ENCODE measurements at regions not wholly inside any gene's neighbourhood (a gene's known extent, or its start where the extent isn't known, plus 50 kb on each side); places are given as distances from the start of the nearest gene placed in this dataset.

DNA sequence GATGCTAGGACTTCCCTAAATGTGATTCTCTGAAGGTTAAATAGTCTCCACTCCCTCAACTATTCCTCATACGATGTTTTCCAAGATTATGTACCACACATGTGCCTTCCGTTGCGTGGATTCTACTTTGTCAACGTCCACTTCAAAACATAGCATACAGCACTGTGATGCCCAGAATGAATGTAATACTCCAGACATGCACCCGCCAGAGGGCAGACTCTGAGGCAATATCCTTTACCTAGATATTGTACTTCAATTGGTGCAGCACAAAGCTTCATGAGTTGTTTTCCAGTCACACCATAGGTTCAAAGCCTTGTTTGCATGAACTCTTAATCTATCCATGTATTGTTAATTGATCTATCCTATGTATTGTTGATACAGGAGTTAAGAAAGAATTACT lies 201.0 kb upstream of the NABP1 start:
- H3K27ac ChIP-seq (ENCODE audit: low read depth, low read length, poor library complexity, severe bottlenecking) = no peak overlapping the region

DNA sequence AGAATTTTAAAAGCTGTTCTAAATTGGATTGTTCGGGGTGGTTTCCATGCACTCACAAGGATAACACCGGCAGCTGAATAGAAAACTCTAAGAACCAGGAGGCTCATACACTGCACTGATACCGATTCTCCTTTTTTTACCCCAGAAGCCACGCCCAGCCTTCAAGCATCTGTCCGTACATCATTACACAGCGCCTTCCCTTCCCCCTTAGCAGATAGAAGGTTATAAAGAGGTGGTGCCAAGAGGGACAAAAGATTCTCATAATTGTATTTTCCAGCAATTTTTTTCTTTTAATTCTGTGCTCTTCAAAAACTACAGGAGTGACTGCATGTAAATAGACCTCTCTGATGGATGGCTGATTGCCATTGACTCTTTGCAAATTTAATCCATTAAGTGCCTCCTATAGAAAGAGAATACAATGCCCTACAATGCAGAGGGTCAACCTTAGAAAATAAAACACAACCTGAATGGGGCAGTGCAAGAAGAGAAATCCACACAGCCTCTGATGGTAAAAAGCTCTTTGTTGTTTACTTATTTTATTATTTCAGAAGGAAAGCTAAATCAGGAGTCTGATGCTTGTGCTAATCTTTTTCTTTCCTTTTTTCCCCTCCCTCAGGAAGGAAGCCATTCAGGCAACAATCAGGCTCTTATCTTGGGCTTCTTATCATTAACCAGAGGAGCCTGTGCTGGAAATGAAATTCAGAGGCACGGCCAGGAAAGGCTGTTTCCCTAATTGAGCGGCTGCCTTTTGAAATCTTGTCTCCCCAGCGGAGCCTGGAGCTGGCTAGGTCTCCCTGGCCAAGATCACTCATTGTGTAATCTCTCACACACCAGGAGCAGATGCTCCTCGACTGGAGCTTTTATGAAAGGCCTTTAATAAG lies 198.9 kb upstream of the NABP1 start:
- TF ChIP-seq, protein P1, sequence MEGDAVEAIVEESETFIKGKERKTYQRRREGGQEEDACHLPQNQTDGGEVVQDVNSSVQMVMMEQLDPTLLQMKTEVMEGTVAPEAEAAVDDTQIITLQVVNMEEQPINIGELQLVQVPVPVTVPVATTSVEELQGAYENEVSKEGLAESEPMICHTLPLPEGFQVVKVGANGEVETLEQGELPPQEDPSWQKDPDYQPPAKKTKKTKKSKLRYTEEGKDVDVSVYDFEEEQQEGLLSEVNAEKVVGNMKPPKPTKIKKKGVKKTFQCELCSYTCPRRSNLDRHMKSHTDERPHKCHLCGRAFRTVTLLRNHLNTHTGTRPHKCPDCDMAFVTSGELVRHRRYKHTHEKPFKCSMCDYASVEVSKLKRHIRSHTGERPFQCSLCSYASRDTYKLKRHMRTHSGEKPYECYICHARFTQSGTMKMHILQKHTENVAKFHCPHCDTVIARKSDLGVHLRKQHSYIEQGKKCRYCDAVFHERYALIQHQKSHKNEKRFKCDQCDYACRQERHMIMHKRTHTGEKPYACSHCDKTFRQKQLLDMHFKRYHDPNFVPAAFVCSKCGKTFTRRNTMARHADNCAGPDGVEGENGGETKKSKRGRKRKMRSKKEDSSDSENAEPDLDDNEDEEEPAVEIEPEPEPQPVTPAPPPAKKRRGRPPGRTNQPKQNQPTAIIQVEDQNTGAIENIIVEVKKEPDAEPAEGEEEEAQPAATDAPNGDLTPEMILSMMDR (IDR thresholded peaks at IDR 0.05; ENCODE audit: low read length) = no peak
- no peak for TF ChIP-seq EZH2 (IDR thresholded peaks at IDR 0.05; ENCODE audit: borderline replicate concordance, low read length)
- no peak overlapping the region for H3K27ac ChIP-seq (ENCODE audit: low read depth, low read length, poor library complexity, severe bottlenecking)
- H3K79me2 ChIP-seq (ENCODE audit: insufficient read depth, low read length) = no peaks in the 10 kb centered on the region
- H3K4me2 ChIP-seq (ENCODE audit: low read length) = no peak overlapping the region
- no peaks in the 10 kb centered on the region for H3K4me1 ChIP-seq (ENCODE audit: insufficient read depth, low read length, severe bottlenecking)
- no peaks in the 10 kb centered on the region for H4K20me1 ChIP-seq (ENCODE audit: insufficient read depth, low read length)
- no peak overlapping the region for H3K9ac ChIP-seq (ENCODE audit: low read length)
- H3F3A ChIP-seq (ENCODE audit: insufficient read depth, low read length) = no peaks in the 10 kb centered on the region
- H3K27me3 ChIP-seq (ENCODE audit: insufficient read depth, low read length) = 0 out of 2 replicates have a peak, but pooled peaks cover 3% of the 10 kb centered on the region
- H3K36me3 ChIP-seq (ENCODE audit: insufficient read depth, low read length) = no peaks in the 10 kb centered on the region
- no peaks in the 10 kb centered on the region for H3K9me2 ChIP-seq (ENCODE audit: low read depth, low read length)
- 0 out of 2 replicates have a peak, but pooled peaks cover 2% of the 10 kb centered on the region for H3K9me3 ChIP-seq (ENCODE audit: low read length)
- no peak overlapping the region for H3K4me3 ChIP-seq (ENCODE audit: low read depth, low read length, poor library complexity, severe bottlenecking)
- no peak overlapping the region for H2AFZ ChIP-seq (ENCODE audit: low read length)

More for the DNA sequence above, 201.0 kb upstream of the NABP1 start:
- H3K36me3 ChIP-seq (ENCODE audit: insufficient read depth, low read length) = no peaks in the 10 kb centered on the region
- H3K4me3 ChIP-seq (ENCODE audit: low read depth, low read length, poor library complexity, severe bottlenecking) = no peak overlapping the region
- H4K20me1 ChIP-seq (ENCODE audit: insufficient read depth, low read length) = no peaks in the 10 kb centered on the region
- H3K9me2 ChIP-seq (ENCODE audit: low read depth, low read length) = no peaks in the 10 kb centered on the region
- H3K4me1 ChIP-seq (ENCODE audit: insufficient read depth, low read length, severe bottlenecking) = no peaks in the 10 kb centered on the region
- H3K9ac ChIP-seq (ENCODE audit: low read length) = no peak overlapping the region
- H3K4me2 ChIP-seq (ENCODE audit: low read length) = no peak overlapping the region
- H3K79me2 ChIP-seq (ENCODE audit: insufficient read depth, low read length) = no peaks in the 10 kb centered on the region
- no peaks in the 10 kb centered on the region for H3F3A ChIP-seq (ENCODE audit: insufficient read depth, low read length)
- TF ChIP-seq EZH2 (IDR thresholded peaks at IDR 0.05; ENCODE audit: borderline replicate concordance, low read length) = no peak
- TF ChIP-seq, protein P1 (IDR thresholded peaks at IDR 0.05; ENCODE audit: low read length) = peak; percentile 26; the same call in 1 of the 2 replicates
- H3K9me3 ChIP-seq (ENCODE audit: low read length) = no peaks in the 10 kb centered on the region
- H2AFZ ChIP-seq (ENCODE audit: low read length) = no peak overlapping the region
- 0 out of 2 replicates have a peak, but pooled peaks cover 3% of the 10 kb centered on the region for H3K27me3 ChIP-seq (ENCODE audit: insufficient read depth, low read length)

DNA sequence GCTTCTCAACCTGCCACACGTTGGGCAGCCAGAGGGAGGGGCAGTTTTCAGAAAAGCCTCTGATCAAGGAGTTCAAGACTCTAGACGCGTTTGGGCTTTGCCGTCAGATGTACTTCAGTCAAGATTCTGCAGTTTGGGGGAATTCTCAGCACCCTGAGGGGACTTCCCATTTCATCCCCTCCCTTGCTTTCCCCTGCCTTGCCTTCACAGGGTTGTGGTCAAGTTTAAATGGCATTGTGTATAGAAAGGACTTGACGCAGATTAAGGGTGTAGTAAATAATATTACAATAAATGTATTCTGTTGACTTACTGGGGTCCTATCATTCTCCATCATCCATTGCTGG lies 198.3 kb upstream of the NABP1 start:
- Histone ChIP-seq H3K27ac (ENCODE audit: low read depth, low read length, poor library complexity, severe bottlenecking) (no peak overlapping the region), H3F3A (ENCODE audit: insufficient read depth, low read length) (no peaks in the 10 kb centered on the region), H3K4me2 (ENCODE audit: low read length) (no peak overlapping the region), H3K79me2 (ENCODE audit: insufficient read depth, low read length) (no peaks in the 10 kb centered on the region), H3K9me3 (ENCODE audit: low read length) (0 out of 2 replicates have a peak, but pooled peaks cover 2% of the 10 kb centered on the region), H3K4me3 (ENCODE audit: low read depth, low read length, poor library complexity, severe bottlenecking) (no peak overlapping the region), H3K9me2 (ENCODE audit: low read depth, low read length) (no peaks in the 10 kb centered on the region), H3K27me3 (ENCODE audit: insufficient read depth, low read length) (0 out of 2 replicates have a peak, but pooled peaks cover 3% of the 10 kb centered on the region), H3K4me1 (ENCODE audit: insufficient read depth, low read length, severe bottlenecking) (no peaks in the 10 kb centered on the region), H2AFZ (ENCODE audit: low read length) (no peak overlapping the region), H3K9ac (ENCODE audit: low read length) (no peak overlapping the region), H3K36me3 (ENCODE audit: insufficient read depth, low read length) (no peaks in the 10 kb centered on the region), H4K20me1 (ENCODE audit: insufficient read depth, low read length) (no peaks in the 10 kb centered on the region)
- no peak for TF ChIP-seq EZH2 (IDR thresholded peaks at IDR 0.05; ENCODE audit: borderline replicate concordance, low read length)
- TF ChIP-seq, protein P1 (IDR thresholded peaks at IDR 0.05; ENCODE audit: low read length) = no peak
